Ureter (tissue), 1 donor: ENCODE measurements at regions not wholly inside any gene's neighbourhood (a gene's known extent, or its start where the extent isn't known, plus 50 kb on each side); places are given as distances from the start of the nearest gene placed in this dataset.

Experiments used
- DNase-seq: peaks from one replicate; pipeline ENCODE4 v3.0.0-alpha.2; 2020; ENCODE audit warnings: low spot score
- donor health status: DM: yes; HTN: yes; CAD: no.

DNA sequence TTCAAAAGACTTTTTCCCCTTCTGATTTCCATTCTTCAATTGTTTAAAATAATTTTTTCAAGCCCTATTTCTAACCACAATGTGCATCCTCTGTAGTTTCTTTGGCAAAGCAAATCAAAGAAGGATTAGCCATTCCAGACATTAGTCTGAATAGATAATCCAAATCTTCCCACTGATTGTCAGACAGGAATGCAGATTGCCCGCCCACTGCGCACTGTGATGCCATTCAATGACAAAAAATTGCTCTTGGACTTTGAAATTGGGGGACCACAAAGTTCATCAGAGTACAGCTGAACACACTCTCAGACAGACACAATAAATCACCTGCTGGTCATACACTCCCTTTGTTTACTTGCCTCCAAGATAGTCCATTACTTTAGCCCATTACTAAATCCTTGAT, 216.5 kb upstream of the DKK2 start:
- DNase-seq = no peak

DNA sequence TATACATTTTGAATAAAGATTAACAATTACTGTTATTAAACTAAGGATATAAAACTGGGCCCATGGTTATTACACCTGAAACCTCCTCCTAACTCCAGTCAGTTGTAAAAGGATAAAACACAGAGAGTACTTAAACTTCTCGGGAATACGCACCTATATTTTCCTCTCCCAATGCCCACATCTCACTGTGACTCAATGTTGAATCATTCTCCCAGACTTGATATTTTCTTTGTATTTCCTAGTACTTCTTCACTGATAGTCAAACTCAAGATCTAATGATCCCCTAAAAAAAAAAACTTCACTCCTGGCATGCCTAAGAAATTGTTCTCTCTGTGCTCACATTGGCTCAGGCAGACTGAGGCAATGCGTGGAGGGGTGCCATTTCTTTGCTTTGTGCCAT, 212.5 kb upstream of the DKK2 start:
- no peak for DNase-seq

DNA sequence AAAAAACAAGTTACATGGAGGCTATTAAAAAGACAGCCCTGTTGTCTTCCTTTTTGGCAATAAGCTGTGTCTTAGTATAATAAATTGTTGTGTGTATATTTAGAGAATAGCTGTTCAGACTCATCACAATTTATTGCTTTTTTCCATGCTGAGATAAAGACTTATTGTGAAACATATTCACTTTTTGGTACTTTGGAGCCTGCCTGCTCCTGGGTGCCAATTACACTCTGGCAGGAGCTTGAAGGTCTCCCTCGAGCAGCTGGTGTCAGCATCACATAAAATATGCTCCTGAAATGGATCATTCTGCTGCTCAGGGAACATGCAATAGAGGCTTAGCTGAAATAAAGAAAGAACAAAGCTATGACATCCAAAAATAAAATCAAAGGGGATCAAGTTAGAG, 211.6 kb upstream of the DKK2 start:
- peak; percentile 69 for DNase-seq

DNA sequence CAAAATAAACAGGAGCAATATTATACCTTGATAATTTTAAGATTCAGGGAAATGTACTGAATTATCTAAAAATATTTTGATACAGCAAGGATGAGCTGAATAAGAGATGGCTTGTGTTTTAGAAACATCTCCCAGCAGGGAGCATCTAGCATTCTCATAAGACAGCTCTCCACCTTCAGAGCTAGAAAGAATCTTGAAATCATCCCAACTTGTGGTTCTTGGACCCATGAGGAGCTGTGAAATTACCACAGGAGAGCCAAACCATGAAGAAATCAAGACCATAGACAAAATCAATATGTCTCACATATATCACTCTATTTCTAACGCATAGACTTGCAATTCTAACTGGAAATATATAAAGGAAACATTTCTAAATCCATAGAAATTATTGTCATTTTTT, 210.6 kb upstream of the DKK2 start:
- DNase-seq = no peak

DNA sequence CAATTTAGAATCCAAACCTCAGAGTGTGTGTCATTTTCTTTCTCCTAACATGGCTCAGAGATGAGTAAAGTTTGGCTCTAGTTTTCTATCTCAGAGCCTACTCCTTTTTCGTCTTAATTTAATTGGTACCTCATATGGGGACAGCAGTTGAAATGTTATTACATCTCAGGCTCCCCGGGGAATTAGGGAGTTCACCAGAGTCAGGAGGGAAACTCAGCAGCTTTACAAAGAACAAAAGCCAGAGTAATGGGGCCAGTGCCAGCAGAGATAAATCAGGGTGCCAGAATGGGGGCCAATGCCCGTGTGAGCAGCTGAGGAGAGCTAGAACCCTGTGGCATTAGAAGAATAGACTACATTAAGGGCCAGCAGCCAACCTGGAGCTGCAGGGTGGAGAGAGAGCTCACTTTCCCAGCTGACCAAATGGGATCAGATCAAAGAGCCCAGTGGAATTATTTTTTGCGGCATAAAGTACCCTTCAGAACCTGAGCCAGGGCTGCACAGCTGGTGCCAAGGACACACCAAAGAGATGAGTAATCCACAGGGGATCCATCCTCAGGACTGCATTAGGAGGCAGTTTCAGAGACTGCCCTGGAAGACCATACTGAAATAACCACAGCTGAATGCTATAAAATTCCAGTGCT, 207.1 kb upstream of the DKK2 start:
- peak; percentile 63 for DNase-seq

DNA sequence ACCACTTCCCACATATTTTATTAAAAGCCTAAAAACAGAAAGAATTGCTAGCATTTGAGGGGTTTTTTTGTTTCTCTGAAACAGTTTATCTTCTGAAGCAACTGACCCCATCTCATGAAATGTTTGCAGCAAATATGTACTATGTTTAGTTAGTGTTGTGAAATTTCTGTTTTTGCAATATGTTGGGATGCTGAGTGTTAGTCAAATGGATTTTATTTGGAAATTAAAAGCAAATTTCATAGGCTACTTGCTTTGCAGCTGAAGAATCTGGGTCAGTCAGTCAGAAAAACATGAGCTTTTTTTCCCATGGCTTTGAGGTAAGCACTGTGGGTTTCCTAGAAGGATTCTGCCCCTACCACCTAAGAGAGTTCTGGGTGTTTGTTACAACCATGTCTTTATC, 184.9 kb upstream of the DKK2 start:
- no peak for DNase-seq

DNA sequence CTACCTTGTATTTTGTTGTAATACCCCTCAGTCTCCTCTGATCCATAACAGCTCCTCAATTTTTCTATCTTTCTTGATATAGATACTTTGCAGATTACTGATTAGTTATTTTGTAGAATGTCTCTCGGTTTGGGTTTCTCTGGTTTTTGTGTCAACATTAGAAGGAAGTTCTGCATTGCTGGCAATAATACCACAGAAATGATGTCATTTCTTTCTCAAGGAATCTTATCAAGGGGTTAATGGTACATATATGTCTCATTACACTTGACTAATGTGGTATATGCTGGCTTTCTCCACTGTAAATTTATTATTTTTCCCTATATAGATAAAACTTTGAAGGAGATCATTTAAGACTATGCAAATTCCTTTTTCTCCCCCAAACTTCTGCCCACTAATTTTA, 183.6 kb upstream of the DKK2 start:
- no peak for DNase-seq

DNA sequence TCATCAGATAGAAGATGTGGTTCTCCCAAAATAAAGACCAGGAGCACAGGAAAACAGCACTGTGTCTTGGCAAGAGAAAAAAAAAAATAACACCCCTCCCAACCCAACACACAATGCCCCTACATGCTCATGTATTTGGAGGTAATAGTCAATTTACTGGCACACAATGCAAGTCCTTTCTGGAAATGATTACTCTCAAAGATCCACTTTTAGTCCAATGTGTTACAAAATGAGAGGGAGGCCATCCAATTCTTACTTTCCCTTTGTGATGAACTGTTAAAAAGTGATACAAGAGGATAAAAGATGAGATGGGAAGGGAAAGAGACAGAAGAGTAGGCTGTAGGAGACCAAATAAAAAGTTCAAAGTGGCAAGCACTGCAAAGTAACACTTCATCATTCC, 180.3 kb upstream of the DKK2 start:
- no peak for DNase-seq

DNA sequence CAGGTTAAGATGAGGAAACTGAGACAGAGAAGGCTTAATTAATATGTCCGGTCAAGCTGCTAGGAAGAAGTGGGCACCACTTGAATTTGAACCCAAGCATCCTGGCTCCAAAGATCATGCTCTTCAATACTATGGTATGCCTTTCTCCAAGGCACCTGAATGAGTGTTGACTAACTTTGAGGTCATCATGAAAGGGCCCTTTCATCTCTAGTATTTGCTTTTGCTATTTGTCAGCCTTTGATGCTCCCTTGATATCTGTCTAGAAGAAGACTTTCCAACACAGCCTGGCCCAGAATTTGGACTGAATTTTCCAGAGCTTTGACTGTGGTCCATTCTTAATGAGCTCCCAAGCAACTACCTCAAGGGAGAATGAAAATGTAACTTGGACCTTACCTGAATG, 179.1 kb upstream of the DKK2 start:
- DNase-seq = no peak

DNA sequence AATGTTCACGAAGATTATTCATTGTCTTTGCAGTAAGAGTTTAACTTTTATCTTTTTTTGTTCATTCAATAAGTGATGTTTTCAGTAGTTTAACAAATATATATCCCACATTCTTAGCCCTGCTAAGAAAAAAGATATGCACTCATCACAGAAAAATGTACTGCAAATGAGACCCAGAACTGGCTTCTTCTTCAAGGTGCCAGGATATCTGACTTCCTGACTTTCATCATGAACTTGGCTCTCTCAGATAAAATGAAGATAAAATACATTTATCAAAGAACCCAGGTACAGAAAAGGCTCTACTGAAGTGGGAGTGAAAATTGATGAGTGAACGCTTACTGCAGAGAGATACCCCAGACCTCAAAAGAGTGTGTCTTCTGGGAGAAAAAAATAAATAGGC, 177.8 kb upstream of the DKK2 start:
- DNase-seq = no peak

DNA sequence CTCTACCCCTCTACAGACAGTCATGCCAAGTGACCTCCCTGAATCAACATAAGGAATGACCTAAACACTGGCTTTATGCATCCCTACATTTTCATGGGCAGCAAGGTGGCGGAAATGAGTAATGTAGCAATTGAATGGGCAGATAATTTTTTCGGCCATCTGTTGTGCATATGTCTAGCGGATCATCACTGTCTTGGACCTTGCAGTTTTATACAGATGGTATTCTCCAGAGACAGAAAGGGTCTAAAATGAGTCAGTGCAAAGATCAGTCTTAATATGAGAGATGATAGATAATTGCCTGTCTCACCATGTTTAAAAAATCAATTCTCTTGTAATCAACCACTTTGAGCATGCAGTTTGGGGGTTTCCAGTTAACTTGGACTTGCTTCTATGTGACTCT, 177.3 kb upstream of the DKK2 start:
- no peak for DNase-seq

DNA sequence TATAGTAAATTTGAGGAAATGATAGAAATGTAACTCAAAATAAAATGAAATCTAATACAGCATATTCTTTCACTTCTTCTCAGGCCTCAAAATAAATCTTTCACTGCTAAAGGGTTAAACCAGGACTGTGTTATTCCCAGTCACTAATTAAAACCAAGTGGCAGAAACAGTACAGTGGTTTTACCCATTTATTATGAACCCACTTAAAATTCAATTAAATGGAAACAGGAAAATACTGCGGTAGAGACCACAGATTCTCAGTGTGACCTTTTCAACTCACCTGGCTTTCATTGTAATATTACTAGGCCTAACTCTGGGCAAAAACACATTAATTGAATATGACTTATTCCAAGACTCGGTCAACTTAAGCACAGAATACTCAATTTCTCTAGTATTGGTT, 176.5 kb upstream of the DKK2 start:
- DNase-seq = no peak

DNA sequence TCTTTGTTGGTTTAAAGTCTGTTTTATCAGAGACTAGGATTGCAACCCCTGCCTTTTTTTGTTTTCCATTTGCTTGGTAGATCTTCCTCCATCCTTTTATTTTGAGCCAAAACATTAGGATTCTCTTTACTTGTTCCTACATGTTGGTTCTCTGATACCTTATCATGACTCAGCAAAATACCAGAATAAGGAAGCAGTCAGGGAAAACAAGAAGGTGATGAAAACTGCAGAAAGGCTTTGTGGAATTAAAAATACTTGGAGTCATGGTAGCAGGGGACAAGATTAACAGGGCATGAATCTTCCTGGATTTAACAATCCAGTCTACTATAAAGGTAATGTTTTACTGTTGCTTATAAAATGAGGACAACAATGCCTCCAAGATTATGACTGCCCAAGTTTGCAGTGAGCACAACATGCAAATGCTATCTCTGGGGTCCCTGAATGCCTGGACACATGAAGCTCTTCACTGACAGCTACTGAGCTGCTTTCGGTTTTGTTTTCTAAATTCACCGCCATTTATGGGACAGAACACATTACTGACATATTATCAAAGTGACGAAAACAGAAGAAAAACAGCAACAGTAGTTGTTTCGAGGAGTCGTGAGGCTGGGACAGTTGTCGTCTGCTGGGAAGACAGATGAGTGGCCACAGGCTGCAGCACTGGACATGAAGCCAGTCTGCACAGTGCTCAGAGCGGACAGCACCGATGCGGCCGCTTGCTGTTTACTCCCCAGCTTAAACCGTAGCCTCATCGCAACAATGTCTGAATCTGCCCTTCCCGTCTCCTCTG, 174.5 kb upstream of the DKK2 start:
- no peak for DNase-seq

DNA sequence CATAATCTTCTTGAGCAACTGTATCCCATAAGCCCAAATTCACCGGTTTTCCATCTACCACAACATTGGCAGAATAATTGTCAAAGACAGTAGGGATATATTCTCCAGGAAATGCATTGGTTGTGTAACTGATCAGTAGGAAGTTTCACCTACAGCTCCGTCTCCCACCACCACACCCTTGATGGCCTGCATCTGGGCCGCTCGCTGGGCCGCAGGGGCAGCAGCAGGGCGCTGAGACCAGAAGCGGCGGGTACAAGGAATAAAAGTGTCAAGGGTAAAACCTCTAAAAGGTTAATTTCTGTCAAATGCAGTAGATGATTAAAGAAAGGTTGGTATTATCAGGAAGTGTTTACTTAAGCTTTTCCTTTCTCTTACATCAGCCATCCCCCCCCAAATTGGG, 167.6 kb upstream of the DKK2 start:
- DNase-seq = no peak

DNA sequence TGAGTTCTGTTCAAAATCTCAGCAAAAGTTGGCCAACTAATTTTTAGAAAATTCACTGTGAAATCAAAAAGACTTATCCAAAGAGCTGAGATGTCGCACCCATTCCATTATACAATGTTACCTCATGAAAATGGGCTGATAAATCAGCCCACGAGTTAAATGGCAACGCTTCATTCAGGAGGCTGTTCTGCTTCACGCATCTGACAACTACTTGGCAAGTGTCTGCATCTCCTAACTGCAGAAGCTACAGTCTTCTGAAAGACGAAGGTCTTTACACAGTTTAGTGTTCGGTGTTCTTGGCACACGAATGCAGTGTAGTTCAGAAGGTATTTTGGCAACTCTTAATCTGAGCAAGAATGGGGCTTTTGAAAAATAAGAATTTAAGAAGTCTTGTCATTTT, 166.6 kb upstream of the DKK2 start:
- DNase-seq = no peak

DNA sequence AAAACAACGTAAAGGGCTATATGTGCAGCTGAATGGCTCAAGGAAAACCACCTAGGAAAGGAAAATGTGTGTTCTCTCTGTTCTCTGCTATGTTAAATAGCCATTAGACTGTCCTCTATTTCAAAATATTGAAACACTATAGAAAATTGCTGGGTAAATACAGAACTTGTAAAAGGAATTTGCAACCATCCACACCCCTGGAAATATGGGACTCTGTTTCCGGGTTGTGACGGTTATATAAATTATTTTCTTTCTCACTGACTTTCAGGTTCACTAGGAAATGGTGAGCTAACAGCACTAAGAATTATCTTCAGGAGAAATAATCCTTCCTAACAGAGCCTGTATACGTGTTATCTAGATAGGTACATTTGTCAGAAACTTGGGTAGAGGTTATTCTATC, 161.0 kb upstream of the DKK2 start:
- no peak for DNase-seq

DNA sequence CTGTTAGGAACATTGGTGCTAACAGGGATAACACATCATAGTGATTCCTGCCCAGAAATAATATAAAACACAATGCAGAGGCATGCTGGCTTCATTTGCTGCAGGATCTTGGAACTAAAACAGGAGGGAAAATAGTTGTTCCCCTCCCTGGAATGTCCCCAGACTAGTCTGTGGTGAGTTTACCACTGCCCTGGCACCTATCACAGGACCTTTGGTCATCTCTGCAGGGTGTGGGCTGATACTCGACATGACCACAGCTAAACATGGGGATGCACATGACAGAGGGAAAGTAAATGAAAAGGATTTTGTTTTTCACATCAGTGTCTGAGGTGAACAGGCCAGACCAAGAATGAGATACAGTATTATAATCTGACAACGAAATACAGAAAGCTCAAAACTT, 160.2 kb upstream of the DKK2 start:
- DNase-seq = no peak

DNA sequence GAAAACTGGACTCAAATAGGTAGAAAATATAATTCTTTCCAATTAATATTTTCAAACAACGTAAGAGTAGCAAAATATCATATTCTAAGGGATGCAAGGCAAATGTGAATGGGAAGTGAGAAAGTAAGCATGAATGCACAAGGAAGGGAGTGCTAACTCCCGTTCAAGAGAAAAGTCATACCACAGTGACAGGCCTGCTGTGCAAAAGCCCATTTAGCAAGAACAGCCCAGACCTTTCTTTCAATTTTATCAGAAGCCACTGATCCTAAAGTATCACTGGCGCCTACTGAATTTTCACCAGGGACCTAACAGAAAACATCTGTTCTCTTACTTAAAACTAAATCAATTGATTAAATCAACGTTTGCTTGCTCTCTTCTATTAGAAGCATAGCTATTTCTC, 157.9 kb upstream of the DKK2 start:
- DNase-seq = no peak

DNA sequence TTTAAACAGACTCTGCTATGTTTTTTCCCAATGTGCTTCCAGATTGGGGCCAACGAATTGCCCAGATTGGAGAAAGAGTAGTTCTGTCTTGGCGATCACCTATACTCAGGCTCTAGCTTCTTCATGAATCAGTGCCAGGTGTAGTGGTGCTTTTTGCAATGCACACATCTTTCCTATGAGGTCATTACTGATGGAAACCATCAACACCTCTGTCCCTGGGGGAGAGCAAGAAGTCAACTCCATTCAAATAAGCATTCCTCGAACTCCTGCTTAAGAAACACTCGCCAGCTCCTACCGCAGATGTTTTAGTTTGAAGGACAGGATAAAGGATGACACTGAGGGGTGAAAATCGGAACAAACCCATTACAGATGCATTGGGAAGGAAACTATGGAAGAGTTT, 156.5 kb upstream of the DKK2 start:
- no peak for DNase-seq

DNA sequence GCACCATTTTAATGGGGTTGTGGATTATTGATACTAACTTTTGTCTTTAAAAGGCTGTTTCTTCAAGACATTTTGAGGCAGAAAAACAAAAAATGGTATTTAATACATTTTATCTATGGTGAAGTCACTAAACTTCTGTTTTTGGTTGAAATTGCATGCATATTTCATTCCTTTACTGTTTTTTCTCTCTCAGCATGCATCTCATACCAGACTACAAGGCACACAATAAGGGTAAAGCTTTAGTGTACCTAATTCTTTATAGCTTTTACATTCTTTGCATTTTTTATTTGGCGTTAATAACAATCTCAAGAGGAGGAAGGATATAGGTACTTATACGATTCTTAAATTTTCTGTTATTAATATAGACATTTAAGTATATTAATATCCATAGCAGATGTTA, 151.0 kb upstream of the DKK2 start:
- DNase-seq = no peak

DNA sequence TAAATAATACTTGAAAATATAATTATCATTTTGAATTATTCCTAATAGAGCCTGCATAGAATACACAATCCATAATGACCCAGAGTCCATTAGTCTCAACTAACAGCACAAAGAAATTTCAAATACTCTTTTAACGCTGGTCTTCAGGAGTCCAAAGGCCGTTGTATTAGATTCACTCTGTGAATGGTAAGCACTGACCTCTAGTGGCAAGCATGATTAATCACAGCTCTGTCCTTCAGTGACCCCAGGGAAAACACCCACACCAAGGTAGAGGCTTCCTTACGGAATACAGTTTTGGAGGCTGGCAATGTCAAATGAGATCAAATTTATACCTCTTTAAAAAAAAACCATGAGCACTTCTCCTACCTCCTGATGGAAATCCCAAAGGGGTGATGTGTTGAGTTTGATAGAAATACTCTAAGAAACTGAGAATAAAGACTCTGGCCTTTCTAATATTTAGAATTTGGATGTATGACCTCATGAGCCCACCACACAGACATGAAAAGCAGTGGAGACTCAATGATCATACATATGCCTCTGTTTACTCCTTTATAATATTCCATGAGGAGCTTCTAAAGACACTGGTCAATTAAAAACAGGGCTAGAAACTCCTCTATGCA, 147.2 kb upstream of the DKK2 start:
- no peak for DNase-seq

DNA sequence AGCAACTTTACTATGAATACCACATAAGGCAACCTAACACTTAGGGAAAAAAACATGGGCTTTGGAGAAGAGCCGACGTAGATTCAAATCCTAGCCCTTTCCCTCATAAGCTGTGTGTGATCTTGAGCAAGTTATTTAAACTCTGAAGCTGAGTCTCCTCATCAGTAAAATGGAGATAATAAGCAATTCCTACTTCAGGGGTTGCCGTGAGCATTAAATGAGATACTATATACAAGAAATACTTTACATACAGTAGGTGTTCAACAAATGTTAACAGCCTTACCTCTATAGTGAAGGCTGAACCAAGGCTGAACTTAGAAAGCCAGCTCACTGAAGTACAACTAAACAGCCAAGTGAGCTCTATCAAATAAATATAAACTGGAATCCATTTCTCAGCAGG, 146.2 kb upstream of the DKK2 start:
- DNase-seq = no peak

DNA sequence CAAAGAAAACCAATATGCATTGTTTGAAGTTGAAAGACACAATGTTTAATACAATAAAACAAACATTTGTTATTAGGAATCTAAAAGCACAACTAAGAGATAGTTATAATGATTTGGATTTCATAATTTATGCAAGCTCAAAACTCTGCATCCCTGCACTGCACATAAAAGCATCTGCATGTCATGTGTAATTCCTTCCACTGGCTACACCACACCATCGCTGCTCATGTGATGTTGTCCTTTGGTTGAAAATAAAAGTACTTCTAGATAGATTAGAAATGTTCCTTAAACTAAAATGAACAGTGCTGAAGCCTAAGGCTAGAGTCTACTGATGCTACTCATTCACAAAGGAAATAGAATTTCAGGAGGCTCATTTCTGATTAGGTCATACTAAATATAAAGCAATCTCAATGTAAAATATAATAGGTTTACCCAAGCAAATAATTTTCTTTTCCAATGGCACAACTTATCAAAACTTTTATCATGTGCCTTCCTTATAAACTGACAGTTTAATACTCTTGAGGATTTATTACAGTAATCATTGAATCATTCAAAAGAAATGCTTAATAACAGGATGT, 130.8 kb upstream of the DKK2 start:
- no peak for DNase-seq
